B cell (primary cell): ENCODE measurements at regions not wholly inside any gene's neighbourhood (a gene's known extent, or its start where the extent isn't known, plus 50 kb on each side); places are given as distances from the start of the nearest gene placed in this dataset.

Experiments used
- ATAC-seq: fragments of 200-7000 bp; cut with Tn5 transposase; one replicate; pipeline ENCODE4 v1.10.0; 2021; ENCODE audit warnings: low read depth, mild to moderate bottlenecking, moderate number of reproducible peaks, moderate library complexity
- CTCF ChIA-PET: fragments of 350-600 bp; sonication (Branson Sonifier 250); formaldehyde crosslinking; loops from one replicate; lab custom pipeline; 2021; ENCODE audit warnings: antibody characterized with exemption, inconsistent platforms; lab: Charles Lee
- POLR2A ChIA-PET: fragments of 350-600 bp; sonication (Branson Sonifier 250); formaldehyde crosslinking; loops from one replicate; lab custom pipeline; 2021; ENCODE audit warnings: antibody characterized with exemption; lab: Charles Lee
- DNase-seq: peaks from one replicate; pipeline ENCODE4 v3.0.0; 2013
- H2AFZ ChIP-seq: 2 replicates; pipeline ENCODE4 v1.6.1; 2012; ENCODE audit warnings: mild to moderate bottlenecking, low read depth, low read length; ENCODE audit not compliant: insufficient read depth, poor library complexity, severe bottlenecking
- H3K27ac ChIP-seq, 2 donors: 1 replicate in 1 of 2; 2 replicates in 1 of 2; pipeline ENCODE4 v1.5.1; 2012 to 2013; ENCODE audit warnings: low read length in 2 of 2, mild to moderate bottlenecking in 2 of 2, moderate library complexity in 1 of 2
- H3K27me3 ChIP-seq, 4 experiments: fragments of 200-600 bp in 1 of 4; sonication (generic) in 1 of 4; replicated peaks in 1 of 4; 1 replicate in 2 of 4; 2 replicates in 2 of 4; pipeline versions ENCODE4 v1.6.1 to v1.7.0; 2013 to 2016; ENCODE audit warnings: low read length in 3 of 4, mild to moderate bottlenecking in 2 of 4, mixed read lengths in 1 of 4, moderate library complexity in 1 of 4; ENCODE audit not compliant: insufficient read depth in 4 of 4, control insufficient read depth in 3 of 4; ENCODE audit errors: control extremely low read depth in 1 of 4
- H3K36me3 ChIP-seq, 2 experiments: replicated peaks in 1 of 2; 1 replicate in 1 of 2; 2 replicates in 1 of 2; pipeline versions ENCODE4 v1.6.1 to v1.7.1; 2013; ENCODE audit warnings: low read length in 1 of 2; ENCODE audit not compliant: insufficient read depth in 2 of 2, control insufficient read depth in 1 of 2; ENCODE audit errors: control extremely low read depth in 1 of 2, extremely low read depth in 1 of 2
- H3K4me1 ChIP-seq, 2 donors: fragments of 200-600 bp in 1 of 2; sonication (generic) in 1 of 2; 1 replicate in 1 of 2; 2 replicates in 1 of 2; pipeline versions ENCODE4 v1.5.1 to v1.6.1; 2013 to 2017; ENCODE audit warnings: low read length in 2 of 2; ENCODE audit not compliant: control insufficient read depth in 2 of 2, insufficient read depth in 2 of 2
- H3K4me2 ChIP-seq: replicated peaks from 2 replicates; pipeline ENCODE3; 2012; ENCODE audit warnings: mild to moderate bottlenecking, low read depth, low read length; ENCODE audit not compliant: poor library complexity, severe bottlenecking
- H3K4me3 ChIP-seq, 5 experiments: fragments of 200-600 bp in 1 of 5; sonication (generic) in 1 of 5; 1 replicate in 3 of 5; 2 replicates in 2 of 5; pipeline versions ENCODE4 v1.5.1 to v1.7.0; 2011 to 2016; ENCODE audit warnings: low read length in 4 of 5, mild to moderate bottlenecking in 4 of 5, low read depth in 2 of 5, control low read depth in 1 of 5, moderate library complexity in 1 of 5; ENCODE audit not compliant: insufficient read depth in 1 of 5; ENCODE audit errors: control extremely low read depth in 1 of 5, extremely low read depth in 1 of 5
- H3K79me2 ChIP-seq: fragments of 200-600 bp; sonication (generic); one replicate; pipeline ENCODE4 v1.6.0; 2016; ENCODE audit warnings: low read length; ENCODE audit not compliant: control insufficient read depth, insufficient read depth
- H3K9ac ChIP-seq: fragments of 200-600 bp; sonication (generic); 2 replicates; pipeline ENCODE4 v1.6.1; 2017; ENCODE audit warnings: mild to moderate bottlenecking, low read length, moderate library complexity
- H3K9me3 ChIP-seq, 3 donors: one replicate each; pipeline versions ENCODE4 v1.6.1 to v1.7.1; 2013; ENCODE audit warnings: low read length in 2 of 3; ENCODE audit not compliant: control insufficient read depth in 2 of 3, insufficient read depth in 1 of 3; ENCODE audit errors: control extremely low read depth in 1 of 3
- H4K20me1 ChIP-seq: 2 replicates; pipeline ENCODE4 v1.6.0; 2012; ENCODE audit warnings: mild to moderate bottlenecking, low read length; ENCODE audit not compliant: insufficient read depth, control insufficient read depth, poor library complexity, severe bottlenecking
- H3K27ac Mint-ChIP-seq: one replicate; pipeline ENCODE4 v1.8.0; 2021; ENCODE audit warnings: mixed read lengths
- H3K27me3 Mint-ChIP-seq: one replicate; pipeline ENCODE4 v1.8.0; 2021; ENCODE audit warnings: mixed read lengths
- H3K4me1 Mint-ChIP-seq: one replicate; pipeline ENCODE4 v1.8.0; 2021; ENCODE audit warnings: mixed read lengths
- H3K4me3 Mint-ChIP-seq: one replicate; pipeline ENCODE4 v1.8.0; 2021; ENCODE audit warnings: mixed read lengths
- H3K9me3 Mint-ChIP-seq: one replicate; pipeline ENCODE4 v1.8.0; 2022; ENCODE audit warnings: mixed read lengths; ENCODE audit not compliant: insufficient read depth
- EZH2 ChIP-seq: IDR thresholded peaks from 2 replicates; pipeline ENCODE4 v1.6.1; 2012; ENCODE audit warnings: borderline replicate concordance, low read depth, mild to moderate bottlenecking, moderate library complexity, low read length; ENCODE audit not compliant: insufficient read depth, poor library complexity, severe bottlenecking
- WGBS: methylation state at CpG from one replicate; pipeline ENCODE4 v1.1.5; 2013; ENCODE audit warnings: missing lambda C conversion rate; ENCODE audit not compliant: insufficient coverage; 5-methylcytosine and 5-hydroxymethylcytosine counted together
- intact Hi-C: fragments of 100-400 bp; cut with micrococcal nuclease; formaldehyde crosslinking; loops from one replicate; pipeline ENCODE4 v1.10.0; 2022
- TF ChIP-seq, protein P1 (sequence below): fragments of 200-600 bp; IDR thresholded peaks from one replicate; pipeline ENCODE4 v1.8.0; 2022; ENCODE audit warnings: antibody characterized with exemption, mild to moderate bottlenecking

DNA sequence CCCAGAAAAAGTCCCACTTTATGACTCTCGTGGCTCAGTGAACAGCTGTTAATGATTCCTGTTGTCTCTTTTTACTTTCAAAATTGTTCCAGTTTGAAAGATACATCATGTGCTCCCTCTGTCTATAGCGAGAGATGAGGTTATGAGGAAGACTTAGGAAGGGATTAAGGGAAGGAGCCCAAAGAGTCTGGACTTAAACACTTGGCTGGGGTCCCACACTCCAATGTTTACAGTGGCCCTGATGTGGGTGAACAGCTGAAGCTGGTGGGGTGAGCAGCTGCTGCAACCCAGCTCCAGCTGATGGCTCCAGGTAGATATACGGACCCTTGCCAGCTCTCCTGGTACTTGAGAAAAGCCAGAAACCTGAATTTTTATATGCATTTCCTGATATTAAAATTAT is 84.5 kb upstream of the PLET1 start:
- Histone ChIP-seq H3K4me2 (no peak overlapping the region), H4K20me1 (no peaks in the 10 kb centered on the region), H3K27me3 (no peaks in the 10 kb centered on the region), H3K79me2 (no peaks in the 10 kb centered on the region), H3K9me3 (no peaks in the 10 kb centered on the region), H3K27ac (no peak overlapping the region), H3K36me3 (no peaks in the 10 kb centered on the region), H2AFZ (no peak overlapping the region), H3K4me1 (no peaks in the 10 kb centered on the region), H3K9ac (no peak overlapping the region), H3K4me3 (no peak overlapping the region)
- CTCF ChIA-PET = no interaction called here
- TF ChIP-seq, protein P1, sequence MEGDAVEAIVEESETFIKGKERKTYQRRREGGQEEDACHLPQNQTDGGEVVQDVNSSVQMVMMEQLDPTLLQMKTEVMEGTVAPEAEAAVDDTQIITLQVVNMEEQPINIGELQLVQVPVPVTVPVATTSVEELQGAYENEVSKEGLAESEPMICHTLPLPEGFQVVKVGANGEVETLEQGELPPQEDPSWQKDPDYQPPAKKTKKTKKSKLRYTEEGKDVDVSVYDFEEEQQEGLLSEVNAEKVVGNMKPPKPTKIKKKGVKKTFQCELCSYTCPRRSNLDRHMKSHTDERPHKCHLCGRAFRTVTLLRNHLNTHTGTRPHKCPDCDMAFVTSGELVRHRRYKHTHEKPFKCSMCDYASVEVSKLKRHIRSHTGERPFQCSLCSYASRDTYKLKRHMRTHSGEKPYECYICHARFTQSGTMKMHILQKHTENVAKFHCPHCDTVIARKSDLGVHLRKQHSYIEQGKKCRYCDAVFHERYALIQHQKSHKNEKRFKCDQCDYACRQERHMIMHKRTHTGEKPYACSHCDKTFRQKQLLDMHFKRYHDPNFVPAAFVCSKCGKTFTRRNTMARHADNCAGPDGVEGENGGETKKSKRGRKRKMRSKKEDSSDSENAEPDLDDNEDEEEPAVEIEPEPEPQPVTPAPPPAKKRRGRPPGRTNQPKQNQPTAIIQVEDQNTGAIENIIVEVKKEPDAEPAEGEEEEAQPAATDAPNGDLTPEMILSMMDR = no peak
- TF ChIP-seq EZH2 = no peak
- Mint-ChIP-seq H3K27ac (no peak overlapping the region), H3K9me3 (no peaks in the 10 kb centered on the region), H3K4me1 (no peaks in the 10 kb centered on the region), H3K4me3 (no peak overlapping the region), H3K27me3 (no peaks in the 10 kb centered on the region)
- 100% methylated on average over 1 of the region's 3 CpGs for WGBS
- POLR2A ChIA-PET = no interaction called here
- intact Hi-C loops = no loop called here
- ATAC-seq (no peak), DNase-seq (no peak)

DNA sequence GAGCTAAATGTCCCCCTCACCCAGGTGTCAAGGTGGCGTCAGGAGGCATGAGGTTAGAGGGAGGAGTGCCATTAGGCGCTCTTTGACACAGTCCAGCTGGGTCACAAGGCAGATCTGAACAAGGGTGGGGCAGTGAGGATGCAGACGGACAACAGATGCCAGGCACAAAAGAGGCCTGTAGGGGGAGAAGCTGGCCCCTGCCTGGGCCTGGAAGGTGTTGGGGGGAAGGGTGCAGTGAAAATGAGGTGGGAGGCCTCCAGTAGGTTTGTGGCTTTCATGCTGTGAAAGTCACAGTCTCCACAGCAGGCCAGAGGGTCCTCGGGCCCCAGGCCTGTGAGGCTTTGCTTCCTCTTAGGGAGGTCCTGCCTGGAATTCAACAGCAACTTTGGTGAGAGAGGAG is 85.0 kb upstream of the PLET1 start:
- H3K27ac Mint-ChIP-seq = no peak overlapping the region
- no peaks in the 10 kb centered on the region for H4K20me1 ChIP-seq
- no peaks in the 10 kb centered on the region for H3K36me3 ChIP-seq
- no peak for TF ChIP-seq EZH2
- TF ChIP-seq, protein P1 = no peak
- POLR2A ChIA-PET = no interaction called here
- no peaks in the 10 kb centered on the region for H3K9me3 ChIP-seq
- H3K27me3 ChIP-seq = no peaks in the 10 kb centered on the region
- no peak overlapping the region for H3K27ac ChIP-seq
- no peak overlapping the region for H3K4me3 Mint-ChIP-seq
- H3K4me1 ChIP-seq = no peaks in the 10 kb centered on the region
- WGBS = 75% methylated on average over 4 of the region's 4 CpGs
- H3K4me1 Mint-ChIP-seq = no peaks in the 10 kb centered on the region
- no peaks in the 10 kb centered on the region for H3K9me3 Mint-ChIP-seq
- no peak overlapping the region for H3K9ac ChIP-seq
- intact Hi-C loops = no loop called here
- DNase-seq (no peak), ATAC-seq (no peak)
- no peaks in the 10 kb centered on the region for H3K79me2 ChIP-seq
- no peak overlapping the region for H3K4me3 ChIP-seq
- no peak overlapping the region for H3K4me2 ChIP-seq
- H3K27me3 Mint-ChIP-seq = no peaks in the 10 kb centered on the region
- CTCF ChIA-PET = no interaction called here
- H2AFZ ChIP-seq = no peak overlapping the region
